ENCODE measurements at regions not wholly inside any gene's neighbourhood (a gene's known extent, or its start where the extent isn't known, plus 50 kb on each side); places are given as distances from the start of the nearest gene placed in this dataset.
"Not testable (repeated sequence)": the region's sequence is repeated elsewhere in the genome, so short reads cannot be mapped to it uniquely, and the experiment has no call there.

DNA sequence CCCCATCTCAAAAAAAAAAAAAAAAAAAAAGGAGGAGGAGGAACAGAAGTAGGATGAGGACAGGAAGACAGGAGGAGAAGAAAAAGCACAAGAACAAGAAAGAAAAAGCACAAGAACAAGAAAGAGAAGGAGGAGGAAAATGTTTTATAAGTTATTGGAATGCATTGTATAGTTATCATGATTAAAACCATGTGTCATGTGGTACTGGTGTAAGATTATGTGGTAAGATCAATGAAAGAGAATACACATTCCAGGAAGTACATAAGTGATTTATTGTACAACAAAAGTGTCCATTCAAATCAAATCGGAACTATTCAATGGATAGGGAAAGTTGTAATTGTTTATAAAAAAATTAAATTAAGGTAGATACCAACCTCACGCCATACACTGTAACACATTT lies 167.7 kb downstream of the MZT1 start:
- TF ChIP-seq, protein P1, sequence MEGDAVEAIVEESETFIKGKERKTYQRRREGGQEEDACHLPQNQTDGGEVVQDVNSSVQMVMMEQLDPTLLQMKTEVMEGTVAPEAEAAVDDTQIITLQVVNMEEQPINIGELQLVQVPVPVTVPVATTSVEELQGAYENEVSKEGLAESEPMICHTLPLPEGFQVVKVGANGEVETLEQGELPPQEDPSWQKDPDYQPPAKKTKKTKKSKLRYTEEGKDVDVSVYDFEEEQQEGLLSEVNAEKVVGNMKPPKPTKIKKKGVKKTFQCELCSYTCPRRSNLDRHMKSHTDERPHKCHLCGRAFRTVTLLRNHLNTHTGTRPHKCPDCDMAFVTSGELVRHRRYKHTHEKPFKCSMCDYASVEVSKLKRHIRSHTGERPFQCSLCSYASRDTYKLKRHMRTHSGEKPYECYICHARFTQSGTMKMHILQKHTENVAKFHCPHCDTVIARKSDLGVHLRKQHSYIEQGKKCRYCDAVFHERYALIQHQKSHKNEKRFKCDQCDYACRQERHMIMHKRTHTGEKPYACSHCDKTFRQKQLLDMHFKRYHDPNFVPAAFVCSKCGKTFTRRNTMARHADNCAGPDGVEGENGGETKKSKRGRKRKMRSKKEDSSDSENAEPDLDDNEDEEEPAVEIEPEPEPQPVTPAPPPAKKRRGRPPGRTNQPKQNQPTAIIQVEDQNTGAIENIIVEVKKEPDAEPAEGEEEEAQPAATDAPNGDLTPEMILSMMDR (IDR thresholded peaks at IDR 0.05) = no peak
- peaks cover 13% of the 10 kb centered on the region for H3K27me3 Mint-ChIP-seq (ENCODE audit: unreplicated experiment)
- no peaks in the 10 kb centered on the region for H3K36me3 Mint-ChIP-seq (ENCODE audit: unreplicated experiment)

GRCh38 chr13:72556945-72557344 lies 170.5 kb downstream of the MZT1 start:
- H3K4me1 Mint-ChIP-seq (ENCODE audit: unreplicated experiment) = peaks cover 4% of the 10 kb centered on the region
- H3K36me3 Mint-ChIP-seq (ENCODE audit: unreplicated experiment) = no peaks in the 10 kb centered on the region
- no peak overlapping the region for H3K27ac Mint-ChIP-seq (ENCODE audit: unreplicated experiment)

More for the DNA sequence above, 167.7 kb downstream of the MZT1 start:
- Mint-ChIP-seq H3K27ac (ENCODE audit: unreplicated experiment) (no peak overlapping the region), H3K4me1 (ENCODE audit: unreplicated experiment) (no peaks in the 10 kb centered on the region), H3K9me3 (ENCODE audit: unreplicated experiment) (no peaks in the 10 kb centered on the region), H3K4me3 (ENCODE audit: unreplicated experiment) (no peak overlapping the region)
- no peak for DNase-seq (ENCODE audit: extremely low spot score, unreplicated experiment)

GRCh38 chr13:72555601-72556000 lies 171.8 kb downstream of the MZT1 start:
- H3K36me3 Mint-ChIP-seq (ENCODE audit: unreplicated experiment) = no peaks in the 10 kb centered on the region
- H3K9me3 Mint-ChIP-seq (ENCODE audit: unreplicated experiment) = no peaks in the 10 kb centered on the region
- H3K27me3 Mint-ChIP-seq (ENCODE audit: unreplicated experiment) = peaks cover 2% of the 10 kb centered on the region
- DNase-seq (ENCODE audit: extremely low spot score, unreplicated experiment) = no peak
- TF ChIP-seq, protein P1 (IDR thresholded peaks at IDR 0.05) = no peak
- H3K4me1 Mint-ChIP-seq (ENCODE audit: unreplicated experiment) = peaks cover 4% of the 10 kb centered on the region
- no peak overlapping the region for H3K27ac Mint-ChIP-seq (ENCODE audit: unreplicated experiment)
- H3K4me3 Mint-ChIP-seq (ENCODE audit: unreplicated experiment) = no peak overlapping the region

More at GRCh38 chr13:72556945-72557344, 170.5 kb downstream of the MZT1 start:
- TF ChIP-seq, protein P1 (IDR thresholded peaks at IDR 0.05) = no peak
- no peak overlapping the region for H3K4me3 Mint-ChIP-seq (ENCODE audit: unreplicated experiment)
- no peak for DNase-seq (ENCODE audit: extremely low spot score, unreplicated experiment)
- H3K27me3 Mint-ChIP-seq (ENCODE audit: unreplicated experiment) = peaks cover 5% of the 10 kb centered on the region
- no peaks in the 10 kb centered on the region for H3K9me3 Mint-ChIP-seq (ENCODE audit: unreplicated experiment)

GRCh38 chr13:72552731-72553130 lies 174.7 kb downstream of the MZT1 start:
- TF ChIP-seq, protein P1 (IDR thresholded peaks at IDR 0.05) = no peak
- H3K27me3 Mint-ChIP-seq (ENCODE audit: unreplicated experiment) = peaks cover 4% of the 10 kb centered on the region
- no peak for DNase-seq (ENCODE audit: extremely low spot score, unreplicated experiment)
- H3K4me3 Mint-ChIP-seq (ENCODE audit: unreplicated experiment) = no peak overlapping the region
- H3K9me3 Mint-ChIP-seq (ENCODE audit: unreplicated experiment) = no peaks in the 10 kb centered on the region
- H3K36me3 Mint-ChIP-seq (ENCODE audit: unreplicated experiment) = no peaks in the 10 kb centered on the region
- H3K4me1 Mint-ChIP-seq (ENCODE audit: unreplicated experiment) = peaks cover 4% of the 10 kb centered on the region
- H3K27ac Mint-ChIP-seq (ENCODE audit: unreplicated experiment) = no peak overlapping the region

- not testable (repeated sequence) for H3K4me1 Mint-ChIP-seq (ENCODE audit: unreplicated experiment); DNase-seq (ENCODE audit: extremely low spot score, unreplicated experiment); H3K27ac Mint-ChIP-seq (ENCODE audit: unreplicated experiment); H3K4me3 Mint-ChIP-seq (ENCODE audit: unreplicated experiment); H3K36me3 Mint-ChIP-seq (ENCODE audit: unreplicated experiment); H3K9me3 Mint-ChIP-seq (ENCODE audit: unreplicated experiment)
- peaks cover 12% of the 10 kb centered on the region for H3K27me3 Mint-ChIP-seq (ENCODE audit: unreplicated experiment)
Measured at GRCh38 chr13:72545895-72546294, 181.5 kb downstream of the MZT1 start.

All from osteocyte (in vitro differentiated cells).